ENCODE measurements at regions not wholly inside any gene's neighbourhood (a gene's known extent, or its start where the extent isn't known, plus 50 kb on each side); places are given as distances from the start of the nearest gene placed in this dataset.

DNA sequence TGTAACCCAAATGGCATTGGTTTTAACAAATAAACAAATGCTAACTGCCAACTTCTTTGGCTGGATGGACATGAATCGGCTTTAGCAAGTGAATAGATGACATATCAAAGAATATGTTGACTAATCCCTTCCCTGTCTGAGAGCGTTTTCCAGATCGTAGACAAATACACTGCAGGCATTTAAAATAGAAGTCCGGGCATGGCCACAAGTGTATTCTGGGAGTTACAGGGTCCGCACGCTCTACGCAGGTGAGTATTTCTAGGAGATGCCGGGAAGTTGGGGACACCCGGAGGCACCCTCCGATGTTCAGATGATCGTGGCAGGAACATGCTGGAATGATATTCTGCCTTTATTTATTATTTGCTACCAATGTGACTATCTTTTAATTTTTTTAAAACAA lies 53.2 kb upstream of the ZNF536 start:
- no peak overlapping the region for H3K4me3 ChIP-seq (ENCODE audit: low read depth, low read length)

- no peak overlapping the region for H3K4me3 ChIP-seq (ENCODE audit: low read depth, low read length)
These were observed 52.8 kb upstream of the ZNF536 start for GRCh38 chr19:30319411-30319810.

DNA sequence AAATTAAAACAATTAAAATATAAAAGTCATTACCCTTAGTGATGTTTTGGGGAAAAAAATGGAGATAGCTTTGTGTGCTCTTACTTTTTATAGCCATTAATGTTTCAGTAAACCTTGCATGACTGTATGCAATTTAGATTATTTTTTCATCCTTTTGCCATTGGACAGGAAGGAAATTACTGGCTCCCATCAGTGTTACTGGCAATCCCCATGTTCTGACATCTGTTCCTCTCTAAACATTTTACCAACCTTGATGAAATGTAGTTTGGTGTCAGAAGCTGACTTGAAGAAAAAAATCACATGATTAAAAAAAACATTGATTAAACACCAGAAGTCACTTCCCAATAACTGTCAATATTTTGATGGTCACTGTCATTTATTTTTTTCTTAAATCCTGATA lies 52.3 kb upstream of the ZNF536 start:
- H3K4me3 ChIP-seq (ENCODE audit: low read depth, low read length): no peak overlapping the region

GRCh38 chr19:30320466-30320865 lies 51.7 kb upstream of the ZNF536 start:
- H3K4me3 ChIP-seq (ENCODE audit: low read depth, low read length): no peak overlapping the region

GRCh38 chr19:30320916-30321315 lies 51.3 kb upstream of the ZNF536 start:
- H3K4me3 ChIP-seq (ENCODE audit: low read depth, low read length): no peak overlapping the region
